Transverse colon (tissue), 4 donors: ENCODE measurements at regions not wholly inside any gene's neighbourhood (a gene's known extent, or its start where the extent isn't known, plus 50 kb on each side); places are given as distances from the start of the nearest gene placed in this dataset.

Source experiments
- DNase-seq: peaks from one replicate; pipeline ENCODE4 v3.0.0-alpha.2; 2019
- H3K27ac ChIP-seq, 4 donors: fragments of 200-600 bp; sonication (generic); 2 replicates each; pipeline ENCODE4 v1.5.1; 2016 to 2018; ENCODE audit warnings: inconsistent platforms in 4 of 4
- H3K27me3 ChIP-seq: fragments of 200-600 bp; sonication (generic); 2 replicates; pipeline ENCODE4 v1.5.1; 2017; ENCODE audit warnings: inconsistent platforms
- H3K36me3 ChIP-seq, 4 donors: fragments of 200-600 bp; sonication (generic); 2 replicates each; pipeline ENCODE4 v1.5.1; 2017 to 2019; ENCODE audit warnings: inconsistent platforms in 4 of 4
- H3K4me1 ChIP-seq, 4 donors: fragments of 200-600 bp; sonication (generic); 2 replicates each; pipeline ENCODE4 v1.5.1; 2017 to 2020; ENCODE audit warnings: inconsistent platforms in 4 of 4
- H3K4me3 ChIP-seq, 4 donors: fragments of 200-600 bp; sonication (generic); 1 replicate in 1 of 4; 2 replicates in 3 of 4; pipeline versions ENCODE4 v1.5.1 to v1.6.1; 2017 to 2019; ENCODE audit warnings: inconsistent platforms in 4 of 4
- H3K9me3 ChIP-seq, 2 donors: fragments of 200-600 bp; sonication (generic); 2 replicates each; pipeline ENCODE4 v1.5.1; 2017 to 2019; ENCODE audit warnings: inconsistent platforms in 2 of 2
- EP300 ChIP-seq: sonication (generic); formaldehyde crosslinking; IDR thresholded peaks from one replicate; pipeline ENCODE4 v1.6.1; 2017; ENCODE audit warnings: antibody characterized with exemption, low read depth
- POLR2A ChIP-seq: fragments of 450-650 bp; IDR thresholded peaks from one replicate; pipeline ENCODE4 v1.6.1; 2016; ENCODE audit warnings: antibody characterized with exemption, mild to moderate bottlenecking, moderate library complexity
- POLR2AphosphoS5 ChIP-seq, 3 donors: sonication (generic); formaldehyde crosslinking; IDR thresholded peaks; one replicate each; pipeline ENCODE4 v1.6.1; 2016; ENCODE audit warnings: antibody characterized with exemption in 3 of 3
- WGBS, 2 donors: methylation state at CpG; one replicate each; pipeline ENCODE4 v1.1.5; 2018; ENCODE audit warnings: low coverage in 1 of 2; 5-methylcytosine and 5-hydroxymethylcytosine counted together
- in situ Hi-C, 4 donors: fragments of 200-750 bp; cut with MboI; loops; one replicate each; pipeline versions ENCODE4 v1.15.0 to v1.15.1; 2017; ENCODE audit warnings: low sequenced_read_pairs in 3 of 4, low pct_ligation_motif_present in 1 of 4, low pct_unique_long_range_greater_than_20kb in 1 of 4
- intact Hi-C: fragments of 100-400 bp; cut with DNase I; formaldehyde crosslinking; loops from one replicate; pipeline ENCODE4 v1.15.1; 2023; ENCODE audit warnings: low total_unique reads
- TF ChIP-seq, protein P1 (sequence below), 5 experiments: fragments of 200-600 bp in 3 of 5; fragments of 450-650 bp in 2 of 5; sonication (generic) in 3 of 5; IDR thresholded peaks; 1 replicate in 2 of 5; 2 replicates in 3 of 5; pipeline ENCODE4 v1.5.1; 2016 to 2017; ENCODE audit warnings: antibody characterized with exemption in 5 of 5, inconsistent platforms in 3 of 5, mild to moderate bottlenecking in 2 of 5, moderate library complexity in 1 of 5

DNA sequence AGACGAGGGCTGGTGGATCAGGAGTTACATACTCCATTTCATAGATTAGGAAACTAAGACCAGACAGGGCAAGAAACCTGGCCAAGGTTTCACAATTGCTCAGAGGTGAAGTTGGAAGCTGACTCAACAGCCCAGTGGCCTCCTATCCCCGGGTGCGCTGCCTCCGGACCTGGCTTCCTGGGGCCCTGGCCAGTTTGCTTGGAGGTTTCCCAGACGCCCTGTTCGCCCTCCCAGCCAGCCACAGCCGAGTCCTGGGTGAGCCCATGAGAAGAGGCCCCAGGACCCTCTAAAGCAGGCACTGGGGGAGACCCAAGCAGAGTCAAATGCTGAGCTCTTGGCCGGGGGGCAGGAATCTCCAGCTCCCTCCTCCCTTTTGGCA lies 180.1 kb downstream of the ZBTB18 start:
- Histone ChIP-seq H3K27me3 (no peaks in the 10 kb centered on the region), H3K9me3 (no peaks in the 10 kb centered on the region), H3K4me1 (no peaks in the 10 kb centered on the region), H3K4me3 (peak overlapping the region in 1 of 4 donors; percentile 26), H3K36me3 (no peaks in the 10 kb centered on the region), H3K27ac (no peak overlapping the region)
- intact Hi-C loops: no loop called here
- TF ChIP-seq POLR2A: no peak
- TF ChIP-seq, protein P1, sequence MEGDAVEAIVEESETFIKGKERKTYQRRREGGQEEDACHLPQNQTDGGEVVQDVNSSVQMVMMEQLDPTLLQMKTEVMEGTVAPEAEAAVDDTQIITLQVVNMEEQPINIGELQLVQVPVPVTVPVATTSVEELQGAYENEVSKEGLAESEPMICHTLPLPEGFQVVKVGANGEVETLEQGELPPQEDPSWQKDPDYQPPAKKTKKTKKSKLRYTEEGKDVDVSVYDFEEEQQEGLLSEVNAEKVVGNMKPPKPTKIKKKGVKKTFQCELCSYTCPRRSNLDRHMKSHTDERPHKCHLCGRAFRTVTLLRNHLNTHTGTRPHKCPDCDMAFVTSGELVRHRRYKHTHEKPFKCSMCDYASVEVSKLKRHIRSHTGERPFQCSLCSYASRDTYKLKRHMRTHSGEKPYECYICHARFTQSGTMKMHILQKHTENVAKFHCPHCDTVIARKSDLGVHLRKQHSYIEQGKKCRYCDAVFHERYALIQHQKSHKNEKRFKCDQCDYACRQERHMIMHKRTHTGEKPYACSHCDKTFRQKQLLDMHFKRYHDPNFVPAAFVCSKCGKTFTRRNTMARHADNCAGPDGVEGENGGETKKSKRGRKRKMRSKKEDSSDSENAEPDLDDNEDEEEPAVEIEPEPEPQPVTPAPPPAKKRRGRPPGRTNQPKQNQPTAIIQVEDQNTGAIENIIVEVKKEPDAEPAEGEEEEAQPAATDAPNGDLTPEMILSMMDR (IDR thresholded peaks at IDR 0.05): no peak
- TF ChIP-seq EP300: no peak
- no peak for TF ChIP-seq POLR2AphosphoS5 (IDR thresholded peaks at IDR 0.05)
- no peak for DNase-seq
- in situ Hi-C loops: no loop called here
- WGBS, 2 donors: 58% methylated on average over 8 of the region's 8 CpGs; no CpG with 5 or more reads in 1 of the 2 donors

DNA sequence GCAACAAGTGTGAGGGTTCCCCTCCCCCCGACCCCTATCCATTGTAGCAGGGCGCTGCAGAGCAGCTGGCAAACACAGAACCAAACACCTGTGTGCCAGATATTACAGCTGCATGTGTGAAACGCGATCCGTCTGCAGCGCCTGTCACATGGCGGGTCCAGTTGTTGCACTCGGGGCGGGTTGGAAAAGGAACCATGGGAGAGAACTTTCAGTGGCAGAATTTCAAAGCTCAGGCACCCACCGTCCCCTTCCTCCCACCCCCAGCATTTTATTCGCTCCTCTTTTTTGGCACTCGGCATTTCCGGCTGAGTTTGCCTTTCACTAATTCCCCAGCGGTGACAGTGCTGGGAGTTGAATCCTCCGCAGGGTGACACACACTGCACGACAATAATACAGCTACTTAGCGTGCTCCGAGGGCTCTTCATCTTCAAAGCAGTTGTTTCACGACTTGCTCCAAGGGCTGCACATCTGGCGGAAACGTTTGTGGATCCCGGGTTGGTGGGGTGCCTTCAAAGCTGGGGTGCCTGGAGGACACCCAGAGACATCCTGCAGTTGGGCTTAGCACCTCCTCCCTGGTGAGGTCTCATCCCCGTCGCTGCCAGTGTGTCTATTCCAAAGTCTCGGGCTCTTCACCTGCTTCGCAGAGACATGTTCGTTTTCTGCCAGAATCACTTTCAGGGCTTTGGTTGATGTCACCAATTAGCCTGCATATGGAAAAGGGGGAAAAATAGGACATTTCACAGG lies 180.7 kb downstream of the ZBTB18 start:
- TF ChIP-seq POLR2AphosphoS5 (IDR thresholded peaks at IDR 0.05) (no peak), EP300 (no peak), POLR2A (no peak)
- TF ChIP-seq, protein P1 (IDR thresholded peaks at IDR 0.05): no peak
- Histone ChIP-seq H3K9me3 (no peaks in the 10 kb centered on the region), H3K4me3 (peak overlapping the region in 1 of 4 donors; percentile 26), H3K27me3 (no peaks in the 10 kb centered on the region), H3K4me1 (no peaks in the 10 kb centered on the region), H3K36me3 (no peaks in the 10 kb centered on the region), H3K27ac (no peak overlapping the region)
- no peak for DNase-seq
- intact Hi-C loops: no loop called here
- 34 to 50% methylated on average over 5 to 27 of the region's 27 CpGs for WGBS, 2 donors
- in situ Hi-C loops: no loop called here

DNA sequence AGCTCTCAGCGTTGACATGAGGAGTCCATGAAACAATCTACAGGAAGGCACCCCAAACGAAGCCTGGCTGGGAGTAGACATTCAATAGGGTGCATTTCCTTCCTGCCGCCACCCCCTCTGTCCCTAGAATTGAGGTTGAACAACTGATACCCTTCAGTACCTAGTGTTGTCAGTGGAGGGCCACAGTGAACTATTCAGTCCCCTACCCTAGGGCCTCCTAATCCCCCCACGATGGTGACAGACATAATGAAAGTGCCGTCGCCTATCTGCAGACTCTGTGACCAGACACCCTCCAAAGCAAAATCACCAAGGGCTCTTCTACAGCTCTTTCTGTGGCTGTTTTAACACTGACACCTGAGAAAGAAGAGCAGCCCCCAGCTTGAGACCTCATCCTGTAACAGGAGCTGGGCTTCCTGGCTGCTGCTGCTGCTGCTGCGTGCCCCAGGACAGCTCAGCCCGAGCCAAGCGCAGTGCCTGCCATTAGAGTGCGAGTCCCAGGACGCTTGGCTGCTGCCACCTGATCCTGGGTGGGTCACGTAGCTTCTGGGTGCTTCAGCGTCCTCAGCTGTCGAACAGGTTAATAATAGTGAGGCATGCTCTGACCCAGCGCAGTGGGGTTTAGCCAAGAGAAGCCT lies 183.0 kb downstream of the ZBTB18 start:
- 86 to 100% methylated on average over 1 to 15 of the region's 15 CpGs for WGBS, 2 donors
- TF ChIP-seq EP300: no peak
- TF ChIP-seq POLR2A: no peak
- TF ChIP-seq POLR2AphosphoS5 (IDR thresholded peaks at IDR 0.05): no peak
- TF ChIP-seq, protein P1 (IDR thresholded peaks at IDR 0.05): no peak
- H3K4me3 ChIP-seq: no peak overlapping the region
- H3K4me1 ChIP-seq: no peaks in the 10 kb centered on the region
- H3K27me3 ChIP-seq: no peaks in the 10 kb centered on the region
- in situ Hi-C loops (no loop called here), intact Hi-C loops (no loop called here)
- H3K27ac ChIP-seq: no peak overlapping the region
- no peaks in the 10 kb centered on the region for H3K9me3 ChIP-seq
- H3K36me3 ChIP-seq: no peaks in the 10 kb centered on the region
- no peak for DNase-seq

DNA sequence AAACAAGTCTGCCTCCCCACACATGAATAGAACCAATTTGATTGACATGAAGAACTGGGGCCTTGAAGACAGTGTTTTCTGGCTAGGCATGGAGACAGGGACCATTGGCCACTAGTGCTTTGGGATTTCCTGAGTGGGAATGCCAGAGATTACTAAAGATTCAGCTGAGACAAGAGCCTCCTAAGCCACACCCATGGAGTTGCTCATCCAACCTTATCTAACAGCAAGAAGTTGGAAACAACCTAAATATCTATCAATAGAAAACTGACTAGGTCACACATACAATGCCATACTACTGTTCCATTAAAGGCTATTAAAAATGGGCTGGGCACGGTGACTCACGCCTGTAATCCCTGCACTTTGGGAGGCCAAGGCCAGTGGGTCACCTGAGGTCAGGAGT lies 184.1 kb downstream of the ZBTB18 start:
- in situ Hi-C loops: no loop called here
- no peak overlapping the region for H3K4me3 ChIP-seq
- TF ChIP-seq, protein P1 (IDR thresholded peaks at IDR 0.05): no peak
- H3K36me3 ChIP-seq: no peaks in the 10 kb centered on the region
- no peaks in the 10 kb centered on the region for H3K27me3 ChIP-seq
- intact Hi-C loops: no loop called here
- no peaks in the 10 kb centered on the region for H3K4me1 ChIP-seq
- no peaks in the 10 kb centered on the region for H3K9me3 ChIP-seq
- no peak overlapping the region for H3K27ac ChIP-seq
- no peak for DNase-seq
- WGBS, 2 donors: 76% methylated on average over 2 of the region's 2 CpGs; no CpG with 5 or more reads in 1 of the 2 donors
